NK-92 treated with Interleukin-12 subunit alpha and Interleukin-12 subunit beta, amount 100 ng/mL, for 24 hours (cell line): ENCODE measurements at regions not wholly inside any gene's neighbourhood (a gene's known extent, or its start where the extent isn't known, plus 50 kb on each side); places are given as distances from the start of the nearest gene placed in this dataset.
"Not testable (repeated sequence)": the region's sequence is repeated elsewhere in the genome, so short reads cannot be mapped to it uniquely, and the experiment has no call there.

ENCODE experiments used
- DNase-seq: peaks from one replicate; lab custom pipeline; 2025; lab: John Stamatoyannopoulos, UW

- DNase-seq: no peak
Observed at GRCh38 chr6:804771-805170, 111.8 kb upstream of the EXOC2 start.

GRCh38 chr6:804317-804716 is 111.4 kb upstream of the EXOC2 start:
- DNase-seq: no peak

GRCh38 chr6:803191-803977 is 110.4 kb upstream of the EXOC2 start:
- no peak for DNase-seq

GRCh38 chr6:802701-803100 is 109.8 kb upstream of the EXOC2 start:
- DNase-seq: no peak

- not testable (repeated sequence) for DNase-seq
Observed at GRCh38 chr6:802223-802622, 109.3 kb upstream of the EXOC2 start.

- no peak for DNase-seq
Observed at GRCh38 chr6:799769-800168, 106.8 kb upstream of the EXOC2 start.

- peak; percentile 14 for DNase-seq
Observed at GRCh38 chr6:797479-798077, 104.6 kb upstream of the EXOC2 start.

GRCh38 chr6:795046-795685 is 102.2 kb upstream of the EXOC2 start:
- no peak for DNase-seq

- DNase-seq: no peak
Observed at GRCh38 chr6:793261-793660, 100.3 kb upstream of the EXOC2 start.

GRCh38 chr6:792662-793061 is 99.7 kb upstream of the EXOC2 start:
- DNase-seq: no peak

GRCh38 chr6:788058-788457 is 95.1 kb upstream of the EXOC2 start:
- no peak for DNase-seq

- no peak for DNase-seq
Observed at GRCh38 chr6:786946-787763, 94.2 kb upstream of the EXOC2 start.

- no peak for DNase-seq
Observed at GRCh38 chr6:783966-784735, 91.2 kb upstream of the EXOC2 start.

GRCh38 chr6:782141-782540 is 89.2 kb upstream of the EXOC2 start:
- DNase-seq: no peak

- DNase-seq: no peak
Observed at GRCh38 chr6:781350-781961, 88.5 kb upstream of the EXOC2 start.

- no peak for DNase-seq
Observed at GRCh38 chr6:780706-781105, 87.8 kb upstream of the EXOC2 start.

GRCh38 chr6:776951-777350 is 84.0 kb upstream of the EXOC2 start:
- no peak for DNase-seq

GRCh38 chr6:776528-776931 is 83.6 kb upstream of the EXOC2 start:
- DNase-seq: no peak

GRCh38 chr6:775863-776262 is 82.9 kb upstream of the EXOC2 start:
- no peak for DNase-seq

- not testable (repeated sequence) for DNase-seq
Observed at GRCh38 chr6:771683-772082, 78.7 kb upstream of the EXOC2 start.
